ENCODE measurements at regions not wholly inside any gene's neighbourhood (a gene's known extent, or its start where the extent isn't known, plus 50 kb on each side); places are given as distances from the start of the nearest gene placed in this dataset.
"Not testable (repeated sequence)": the region's sequence is repeated elsewhere in the genome, so short reads cannot be mapped to it uniquely, and the experiment has no call there.

- DNase-seq = no peak
These were observed 164.8 kb upstream of the DTNBP1 start for GRCh38 chr6:15827496-15828255.

DNA sequence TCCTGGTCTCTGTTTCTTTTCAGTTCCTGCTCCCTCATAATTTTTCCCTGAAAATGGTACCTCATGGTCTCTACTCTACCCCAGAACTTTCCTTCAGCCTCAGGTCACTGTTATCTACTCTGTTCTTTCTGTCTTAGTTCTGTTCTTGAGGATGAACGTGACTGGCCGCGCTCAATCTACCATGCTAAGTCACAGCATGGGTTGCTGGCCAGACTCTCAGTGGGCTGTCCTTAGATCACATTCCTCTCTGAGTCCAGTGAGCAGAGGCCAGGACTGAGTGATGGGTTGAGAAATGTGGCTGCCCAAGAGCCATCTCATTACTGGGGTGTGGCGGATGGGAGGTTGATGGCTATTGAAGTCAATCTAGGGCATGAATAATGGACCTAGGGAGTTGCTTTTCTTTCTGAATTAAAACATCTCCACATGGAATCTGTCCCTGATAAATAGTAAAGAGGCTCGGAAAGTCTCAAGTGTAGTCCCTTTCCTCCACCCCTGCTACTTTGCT, 164.0 kb upstream of the DTNBP1 start:
- no peak for DNase-seq

GRCh38 chr6:15825332-15825930, 162.6 kb upstream of the DTNBP1 start:
- DNase-seq = no peak

- no peak for DNase-seq
These were observed 162.0 kb upstream of the DTNBP1 start for GRCh38 chr6:15824811-15825210.

GRCh38 chr6:15823838-15824414, 161.1 kb upstream of the DTNBP1 start:
- DNase-seq = no peak

- DNase-seq = no peak
These were observed 160.0 kb upstream of the DTNBP1 start for GRCh38 chr6:15822835-15823234.

DNA sequence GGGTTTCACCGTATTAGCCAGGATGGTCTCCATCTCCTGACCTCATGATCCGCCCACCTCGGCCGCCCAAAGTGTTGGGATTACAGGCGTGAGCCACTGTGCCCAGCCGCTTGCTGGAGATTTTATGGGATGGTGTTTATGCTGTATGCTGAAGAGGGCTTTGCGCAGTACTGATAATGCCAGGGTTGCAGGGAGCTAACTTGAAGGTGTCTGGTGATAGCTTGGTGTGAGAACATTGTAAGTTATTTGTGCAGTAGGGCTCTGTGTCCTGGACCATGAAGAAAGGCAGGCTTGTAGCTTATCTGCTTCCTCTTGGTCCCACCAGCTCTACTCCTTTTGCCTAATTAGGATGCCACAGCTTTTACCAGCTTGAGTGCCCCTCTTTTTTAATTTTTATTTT, 157.0 kb upstream of the DTNBP1 start:
- no peak for DNase-seq

GRCh38 chr6:15819226-15819625, 156.4 kb upstream of the DTNBP1 start:
- DNase-seq = no peak

GRCh38 chr6:15818491-15818890, 155.7 kb upstream of the DTNBP1 start:
- DNase-seq = no peak

DNA sequence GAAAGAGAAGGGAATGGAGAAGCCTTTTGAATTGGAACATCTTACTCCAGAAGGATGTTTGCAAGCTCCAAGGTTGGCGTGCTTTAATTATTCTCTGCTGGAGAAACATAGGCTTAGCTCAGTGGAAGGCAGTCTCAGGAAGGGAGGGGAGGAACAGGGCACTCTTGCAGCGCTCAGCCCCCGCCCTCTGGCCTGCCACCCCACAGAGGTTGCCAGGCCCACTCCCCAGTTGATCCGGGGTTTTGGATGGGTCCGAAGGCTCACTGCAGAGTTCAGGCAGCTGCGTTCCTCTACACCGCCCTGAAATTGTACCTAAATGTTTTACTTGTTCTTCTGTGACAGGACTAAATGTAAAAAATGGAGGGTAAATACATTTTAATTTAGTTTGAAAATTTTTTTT, 155.2 kb upstream of the DTNBP1 start:
- DNase-seq = no peak

DNA sequence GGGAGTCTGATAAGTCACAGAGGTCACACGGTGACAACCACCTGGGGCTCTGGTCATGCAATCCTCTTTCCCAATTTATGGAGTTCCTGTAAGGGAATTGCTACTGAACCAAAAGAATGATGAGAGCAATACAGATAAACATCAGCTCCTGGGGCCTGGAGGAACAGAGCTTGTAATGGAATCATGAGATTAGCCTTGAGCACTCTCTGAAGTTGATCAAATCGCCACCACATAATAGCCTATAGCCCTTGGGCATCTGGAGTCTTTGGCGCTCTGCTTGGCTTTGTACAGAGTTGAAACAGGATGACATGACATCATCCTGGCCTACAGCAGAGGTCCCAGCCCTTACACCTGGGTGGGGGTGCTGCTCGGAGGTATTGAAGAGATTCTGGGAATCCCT, 154.3 kb upstream of the DTNBP1 start:
- DNase-seq = no peak

GRCh38 chr6:15816661-15817060, 153.8 kb upstream of the DTNBP1 start:
- no peak for DNase-seq

GRCh38 chr6:15813698-15814097, 150.9 kb upstream of the DTNBP1 start:
- DNase-seq = not testable (repeated sequence)

DNA sequence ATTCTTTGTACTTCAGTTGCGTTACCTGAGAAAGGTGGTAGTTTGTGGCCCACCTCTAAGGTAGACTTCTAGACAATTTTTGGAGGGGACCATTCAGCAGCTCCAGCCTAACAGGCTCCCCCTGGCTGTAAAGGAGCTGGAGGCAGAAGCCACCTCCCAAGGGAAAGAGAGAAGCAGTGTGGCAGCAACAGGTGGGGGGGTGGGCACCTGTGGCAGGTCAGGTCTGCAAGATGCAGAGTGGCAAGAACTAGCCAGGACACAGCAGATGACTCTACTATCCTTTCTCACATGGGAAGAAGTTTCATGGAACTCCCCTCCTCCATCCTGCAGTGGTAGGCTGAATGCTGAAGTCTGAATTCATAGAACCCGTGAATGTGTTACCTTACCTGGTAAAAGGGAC, 148.3 kb upstream of the DTNBP1 start:
- no peak for DNase-seq

- DNase-seq = no peak
These were observed 147.8 kb upstream of the DTNBP1 start for GRCh38 chr6:15810618-15811017.

GRCh38 chr6:15809367-15809766, 146.5 kb upstream of the DTNBP1 start:
- no peak for DNase-seq

GRCh38 chr6:15804164-15805154, 141.6 kb upstream of the DTNBP1 start:
- no peak for DNase-seq

GRCh38 chr6:15802466-15802865, 139.6 kb upstream of the DTNBP1 start:
- no peak for DNase-seq

DNA sequence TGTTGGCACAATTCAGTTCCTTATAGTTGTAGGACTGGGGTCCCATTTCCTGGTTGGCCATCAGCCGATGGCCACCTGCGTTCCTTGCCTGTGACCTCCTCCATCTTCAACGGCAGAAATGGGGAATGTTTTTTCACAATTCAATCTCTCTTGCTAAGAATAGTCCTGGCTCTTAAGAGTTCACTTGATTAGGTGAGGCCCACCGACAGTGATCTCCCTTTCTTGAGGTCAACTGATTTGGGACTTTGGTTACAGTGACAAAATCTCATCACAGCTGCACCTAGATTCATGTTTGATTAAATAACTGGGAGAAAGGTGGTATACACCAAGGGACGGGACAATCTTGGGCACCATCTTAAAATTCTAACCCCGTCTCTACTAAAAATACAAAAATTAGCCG, 139.1 kb upstream of the DTNBP1 start:
- no peak for DNase-seq

DNA sequence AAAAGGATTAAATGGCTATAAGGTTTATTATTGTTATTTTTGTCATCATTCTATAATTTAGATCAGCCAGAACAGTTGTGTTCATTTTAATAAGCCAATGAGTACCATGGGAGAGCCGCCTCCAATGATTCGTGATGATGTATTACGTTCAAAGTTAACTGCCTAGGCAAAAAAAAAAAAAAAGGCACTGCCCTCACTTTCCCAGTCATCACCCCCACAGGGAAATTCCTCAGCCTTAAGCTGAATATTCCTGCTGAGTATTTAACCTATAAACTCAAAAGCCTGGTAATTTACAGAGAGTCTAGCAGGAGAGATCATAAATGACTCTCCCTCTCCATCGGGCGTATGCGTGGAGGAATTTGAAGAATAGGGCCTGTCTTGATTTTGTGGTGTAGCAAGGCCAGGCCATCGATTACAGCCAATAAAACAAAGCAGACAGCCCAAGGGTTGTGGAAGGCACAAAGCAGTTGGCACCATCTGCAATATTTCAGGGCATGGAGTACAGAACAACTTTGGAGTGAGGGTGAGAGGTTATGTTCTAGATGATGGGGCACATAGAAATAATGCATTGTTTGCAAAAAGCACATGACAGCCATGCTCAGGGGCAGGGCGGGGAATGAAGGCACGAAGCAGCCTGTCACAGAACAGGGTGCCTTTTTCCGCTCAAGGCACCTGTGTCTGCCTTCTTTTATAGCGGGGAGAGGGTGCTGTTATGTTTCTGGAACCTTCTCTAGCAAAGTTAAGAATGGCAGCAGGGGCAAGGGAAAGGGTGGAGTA, 138.2 kb upstream of the DTNBP1 start:
- no peak for DNase-seq

GRCh38 chr6:15798533-15799255, 135.9 kb upstream of the DTNBP1 start:
- DNase-seq = no peak

Measured in stimulated activated CD4-positive, alpha-beta T cell treated with anti-CD3 and anti-CD28 coated beads, Interleukin-2, amount 100 ng/mL, for 48 hours (primary cell).